AG10803 (cell line): ENCODE measurements at regions not wholly inside any gene's neighbourhood (a gene's known extent, or its start where the extent isn't known, plus 50 kb on each side); places are given as distances from the start of the nearest gene placed in this dataset.

Experiments used
- DNase-seq: peaks from one replicate; pipeline ENCODE4 v3.0.0; 2010; ENCODE audit warnings: low read depth
- H3K4me3 ChIP-seq: 2 replicates; pipeline ENCODE4 v1.5.1; 2011; ENCODE audit warnings: mild to moderate bottlenecking, low read length, control low read depth
- CTCF ChIP-seq: conservative IDR thresholded peaks from 2 replicates; pipeline ENCODE4 v1.5.1; 2011; ENCODE audit warnings: mild to moderate bottlenecking, low read length, control low read depth, inconsistent platforms

- no peak overlapping the region for H3K4me3 ChIP-seq
- no peak for TF ChIP-seq CTCF
- DNase-seq, result no peak
These were observed 74.4 kb upstream of the ZNF599 start for GRCh38 chr19:34847393-34847792.

DNA sequence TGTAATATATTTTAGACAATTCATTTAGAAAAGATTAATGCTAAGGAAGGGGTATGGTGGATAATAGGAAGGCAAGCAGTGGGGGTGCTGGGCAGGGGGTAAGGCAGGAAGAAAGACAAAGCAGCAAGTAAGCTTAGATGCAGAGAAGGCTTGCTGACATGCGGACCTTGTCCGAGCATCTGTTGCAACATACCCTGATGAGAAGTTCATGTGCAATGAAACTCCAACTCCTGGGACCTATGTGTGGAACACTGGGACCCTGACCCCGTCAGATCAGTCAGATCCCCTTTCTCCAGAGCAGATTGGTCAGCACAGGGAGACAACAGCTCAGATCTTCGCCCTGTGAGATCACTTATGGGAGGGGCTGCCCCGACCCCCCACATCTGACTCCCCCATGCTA lies 71.3 kb upstream of the ZNF599 start:
- no peak for DNase-seq
- no peak overlapping the region for H3K4me3 ChIP-seq
- TF ChIP-seq CTCF, result no peak

DNA sequence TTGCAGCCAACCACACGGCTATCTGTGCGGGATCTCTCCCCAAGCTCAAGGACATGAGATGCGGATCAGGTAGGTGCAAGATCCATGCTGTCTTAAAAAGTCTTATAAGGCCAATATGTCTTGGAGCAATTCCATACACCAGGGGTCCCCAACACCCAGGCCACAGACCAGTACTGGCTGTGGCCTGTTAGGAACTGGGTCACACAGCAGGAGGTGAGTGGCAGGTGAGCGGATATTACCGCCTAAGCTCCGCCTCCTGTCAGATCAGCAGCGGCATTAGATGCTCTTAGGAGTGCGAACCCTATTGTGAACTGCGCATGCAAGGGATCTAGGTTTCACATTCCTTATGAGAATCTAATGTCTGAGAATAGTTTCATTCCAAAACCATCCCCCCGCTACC lies 68.8 kb upstream of the ZNF599 start:
- H3K4me3 ChIP-seq, result no peak overlapping the region
- DNase-seq, result no peak
- TF ChIP-seq CTCF, result no peak

- peak; percentile 5 for DNase-seq
These were observed 65.9 kb upstream of the ZNF599 start for GRCh38 chr19:34838753-34839431.

DNA sequence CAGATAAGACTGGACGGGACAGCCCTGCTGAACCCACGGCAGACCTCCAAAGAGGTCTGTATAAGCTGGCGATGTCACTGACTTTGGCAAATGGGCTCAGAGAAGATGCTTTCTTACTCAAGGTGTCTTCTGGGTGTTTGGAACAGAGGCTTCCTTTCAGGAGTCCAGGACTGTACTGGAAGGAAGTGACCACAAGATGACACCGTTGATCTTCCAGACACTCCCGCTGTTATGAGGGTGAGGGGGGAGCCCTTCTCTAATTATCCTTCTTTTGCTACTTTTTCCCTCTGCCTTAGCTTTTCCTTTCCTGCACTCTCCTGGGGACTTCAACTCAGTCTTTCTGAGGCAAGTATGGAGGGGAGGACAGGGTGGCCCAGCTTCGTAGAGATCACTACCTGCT lies 65.2 kb upstream of the ZNF599 start:
- TF ChIP-seq CTCF, result peak; percentile 12; the same call in 1 of the 2 replicates
- no peak for DNase-seq
- H3K4me3 ChIP-seq, result no peak overlapping the region

More at GRCh38 chr19:34838753-34839431, 65.9 kb upstream of the ZNF599 start:
- TF ChIP-seq CTCF, result peak; percentile 36
- H3K4me3 ChIP-seq, result no peak overlapping the region

DNA sequence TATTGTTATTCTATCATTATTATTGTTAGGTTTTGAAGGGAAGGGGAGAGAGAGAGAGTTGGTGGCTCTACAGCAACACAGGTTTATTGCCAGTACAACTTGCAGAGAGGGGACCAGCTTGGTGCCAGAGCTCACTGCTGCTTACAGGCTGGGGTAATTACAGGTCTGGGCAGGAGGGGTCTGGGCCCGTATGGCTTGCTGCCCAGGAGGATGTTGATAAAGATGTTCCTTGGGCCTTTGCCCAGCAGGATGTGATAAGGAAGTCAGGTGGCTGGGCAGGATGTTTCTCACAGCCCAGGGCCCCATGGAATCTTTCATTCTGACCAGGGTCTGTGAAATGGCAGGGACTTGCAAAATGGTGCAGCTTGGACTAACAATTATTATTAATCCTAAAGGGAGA lies 64.2 kb upstream of the ZNF599 start:
- H3K4me3 ChIP-seq, result no peak overlapping the region
- DNase-seq, result no peak
- TF ChIP-seq CTCF, result no peak

GRCh38 chr19:34835631-34836351 lies 62.8 kb upstream of the ZNF599 start:
- no peak overlapping the region for H3K4me3 ChIP-seq
- DNase-seq, result no peak
- no peak for TF ChIP-seq CTCF
